ENCODE measurements at regions not wholly inside any gene's neighbourhood (a gene's known extent, or its start where the extent isn't known, plus 50 kb on each side); places are given as distances from the start of the nearest gene placed in this dataset.
A peak's percentile ranks its signal among the peaks of the same experiment; 100 is the strongest.
"Not testable (repeated sequence)": the region's sequence is repeated elsewhere in the genome, so short reads cannot be mapped to it uniquely, and the experiment has no call there.

- no peak for DNase-seq
These were observed 355.1 kb upstream of the DAB2 start for GRCh38 chr5:39779831-39780230.

GRCh38 chr5:39775797-39776365 lies 351.1 kb upstream of the DAB2 start:
- no peak for DNase-seq

GRCh38 chr5:39775086-39775796 lies 350.5 kb upstream of the DAB2 start:
- peak; percentile 33 for DNase-seq

GRCh38 chr5:39774605-39775004 lies 349.8 kb upstream of the DAB2 start:
- DNase-seq: no peak

GRCh38 chr5:39772307-39772706 lies 347.5 kb upstream of the DAB2 start:
- no peak for DNase-seq

- no peak for DNase-seq
These were observed 343.1 kb upstream of the DAB2 start for GRCh38 chr5:39767916-39768315.

GRCh38 chr5:39765366-39765765 lies 340.6 kb upstream of the DAB2 start:
- DNase-seq: no peak

- no peak for DNase-seq
These were observed 338.0 kb upstream of the DAB2 start for GRCh38 chr5:39762761-39763160.

- no peak for DNase-seq
These were observed 336.6 kb upstream of the DAB2 start for GRCh38 chr5:39761199-39761950.

GRCh38 chr5:39760385-39761198 lies 335.8 kb upstream of the DAB2 start:
- DNase-seq: peak; percentile 61

- peak; percentile 68 for DNase-seq
These were observed 334.9 kb upstream of the DAB2 start for GRCh38 chr5:39759701-39760100.

GRCh38 chr5:39758426-39758825 lies 333.6 kb upstream of the DAB2 start:
- DNase-seq: no peak

- DNase-seq: no peak
These were observed 332.4 kb upstream of the DAB2 start for GRCh38 chr5:39757131-39757530.

- peak; percentile 11 for DNase-seq
These were observed 331.2 kb upstream of the DAB2 start for GRCh38 chr5:39755986-39756385.

- DNase-seq: no peak
These were observed 330.7 kb upstream of the DAB2 start for GRCh38 chr5:39755452-39755851.

- not testable (repeated sequence) for DNase-seq
These were observed 329.0 kb upstream of the DAB2 start for GRCh38 chr5:39753747-39754146.

GRCh38 chr5:39750661-39751060 lies 325.9 kb upstream of the DAB2 start:
- peak; percentile 44 for DNase-seq

GRCh38 chr5:39742916-39743315 lies 318.1 kb upstream of the DAB2 start:
- DNase-seq: no peak

- DNase-seq: no peak
These were observed 315.6 kb upstream of the DAB2 start for GRCh38 chr5:39740404-39740803.

- DNase-seq: no peak
These were observed 307.4 kb upstream of the DAB2 start for GRCh38 chr5:39732166-39732565.

GRCh38 chr5:39730699-39731098 lies 305.9 kb upstream of the DAB2 start:
- DNase-seq: no peak

GRCh38 chr5:39730006-39730405 lies 305.2 kb upstream of the DAB2 start:
- DNase-seq: no peak

GRCh38 chr5:39726467-39726866 lies 301.7 kb upstream of the DAB2 start:
- no peak for DNase-seq
